IPS-20b (cell line): ENCODE measurements at regions not wholly inside any gene's neighbourhood (a gene's known extent, or its start where the extent isn't known, plus 50 kb on each side); places are given as distances from the start of the nearest gene placed in this dataset.

ENCODE experiments used
- H3K27ac ChIP-seq: one replicate; pipeline ENCODE4 v1.5.1; 2013; ENCODE audit warnings: low read length
- H3K27me3 ChIP-seq: 2 replicates; pipeline ENCODE4 v1.6.1; 2013; ENCODE audit warnings: mild to moderate bottlenecking, low read length, inconsistent platforms; ENCODE audit not compliant: insufficient read depth
- H3K36me3 ChIP-seq: 2 replicates; pipeline ENCODE4 v1.6.1; 2013; ENCODE audit warnings: low read depth, mild to moderate bottlenecking, inconsistent platforms, low read length, moderate library complexity; ENCODE audit not compliant: insufficient read depth
- H3K4me1 ChIP-seq: 2 replicates; pipeline ENCODE4 v1.6.1; 2013; ENCODE audit warnings: mild to moderate bottlenecking, control low read depth, inconsistent platforms, low read length, moderate library complexity; ENCODE audit not compliant: insufficient read depth
- H3K4me3 ChIP-seq: 2 replicates; pipeline ENCODE4 v1.5.1; 2013; ENCODE audit warnings: mild to moderate bottlenecking, low read length, inconsistent platforms
- H3K9ac ChIP-seq: 2 replicates; pipeline ENCODE4 v1.6.1; 2013; ENCODE audit warnings: low read depth, mild to moderate bottlenecking, inconsistent platforms, low read length, moderate library complexity
- H3K9me3 ChIP-seq: 2 replicates; pipeline ENCODE4 v1.6.1; 2013; ENCODE audit warnings: mild to moderate bottlenecking, low read depth, low read length, inconsistent platforms; ENCODE audit not compliant: insufficient read depth

DNA sequence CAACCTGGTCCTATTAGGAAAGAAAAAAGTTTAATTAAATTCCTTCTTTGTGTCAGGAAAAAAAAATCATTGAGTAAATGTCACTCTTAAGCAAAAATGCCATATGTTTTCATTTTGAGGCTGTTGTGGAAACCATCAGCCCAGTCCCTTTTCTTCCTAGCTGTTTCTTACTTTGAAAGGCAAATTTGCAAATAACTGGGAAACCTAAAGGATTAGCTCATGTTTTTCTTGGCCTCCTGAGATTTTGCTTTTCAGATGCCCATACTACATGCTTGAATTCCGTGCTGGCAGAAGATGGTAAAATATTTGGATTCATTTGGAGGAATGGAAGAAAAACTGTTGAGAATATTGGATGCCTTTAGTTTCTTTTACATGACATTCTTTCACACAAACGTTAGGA lies 182.1 kb upstream of the ADAMTS5 start:
- Histone ChIP-seq H3K9me3 (peaks cover 4% of the 10 kb centered on the region; the same call in 1 of the 2 replicates), H3K27me3 (no peaks in the 10 kb centered on the region), H3K4me3 (no peak overlapping the region), H3K36me3 (no peaks in the 10 kb centered on the region), H3K4me1 (no peaks in the 10 kb centered on the region), H3K27ac (no peak overlapping the region), H3K9ac (no peak overlapping the region)

DNA sequence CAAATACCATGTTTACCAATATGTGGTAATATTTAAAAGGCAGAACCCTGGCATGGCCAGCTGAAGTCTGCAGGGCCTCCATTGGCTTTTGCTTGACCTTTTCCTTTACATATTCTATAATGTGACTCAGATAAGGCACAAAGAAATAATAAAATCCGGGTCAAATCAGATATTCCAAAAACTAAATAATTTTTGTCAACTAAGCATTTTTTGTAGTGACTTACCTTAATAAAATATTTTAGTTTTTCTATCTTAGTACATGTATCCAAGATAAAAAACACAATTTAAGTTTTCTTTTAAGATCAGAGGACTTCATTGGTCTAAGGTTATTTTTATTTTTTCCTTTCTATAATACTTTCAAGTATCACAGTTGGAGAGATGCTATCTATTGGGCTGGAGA lies 179.4 kb upstream of the ADAMTS5 start:
- no peaks in the 10 kb centered on the region for H3K36me3 ChIP-seq
- H3K4me3 ChIP-seq = no peak overlapping the region
- no peak overlapping the region for H3K27ac ChIP-seq
- H3K9me3 ChIP-seq = peaks cover 4% of the 10 kb centered on the region; the same call in 1 of the 2 replicates
- no peak overlapping the region for H3K9ac ChIP-seq
- H3K4me1 ChIP-seq = no peaks in the 10 kb centered on the region
- H3K27me3 ChIP-seq = no peaks in the 10 kb centered on the region

DNA sequence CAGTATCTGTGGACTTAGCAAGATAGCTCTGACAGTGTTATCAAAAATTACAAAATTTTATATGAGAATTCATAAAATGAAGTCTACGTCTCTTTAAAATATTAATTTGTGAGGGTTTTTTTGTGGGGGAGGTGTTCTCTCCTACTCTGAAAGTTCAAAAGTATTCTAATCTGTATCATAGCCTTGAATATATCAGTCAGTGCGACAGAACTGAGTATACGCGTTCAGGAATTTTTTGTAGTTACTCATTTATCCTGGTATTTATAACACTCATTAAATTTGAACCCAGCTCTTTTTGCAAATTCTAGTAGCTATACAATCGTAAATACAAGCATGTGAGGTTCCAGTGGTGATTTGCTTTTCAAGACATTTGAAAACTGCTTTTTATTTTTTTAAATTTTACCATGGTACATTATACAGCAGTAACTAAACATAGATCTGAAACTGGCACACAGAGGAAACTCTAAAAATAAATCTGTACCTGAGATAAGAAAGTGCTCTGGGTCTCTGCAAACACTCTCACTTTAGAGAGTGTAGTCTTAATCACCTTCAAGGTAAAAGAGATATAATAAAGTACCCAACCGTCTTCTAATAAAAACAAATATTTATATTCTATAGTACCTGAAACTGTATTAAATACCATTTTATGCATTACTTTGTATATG lies 178.4 kb upstream of the ADAMTS5 start:
- H3K9me3 ChIP-seq = peaks cover 4% of the 10 kb centered on the region; the same call in 1 of the 2 replicates
- no peaks in the 10 kb centered on the region for H3K4me1 ChIP-seq
- no peak overlapping the region for H3K4me3 ChIP-seq
- no peaks in the 10 kb centered on the region for H3K36me3 ChIP-seq
- no peak overlapping the region for H3K9ac ChIP-seq
- no peaks in the 10 kb centered on the region for H3K27me3 ChIP-seq
- H3K27ac ChIP-seq = no peak overlapping the region

DNA sequence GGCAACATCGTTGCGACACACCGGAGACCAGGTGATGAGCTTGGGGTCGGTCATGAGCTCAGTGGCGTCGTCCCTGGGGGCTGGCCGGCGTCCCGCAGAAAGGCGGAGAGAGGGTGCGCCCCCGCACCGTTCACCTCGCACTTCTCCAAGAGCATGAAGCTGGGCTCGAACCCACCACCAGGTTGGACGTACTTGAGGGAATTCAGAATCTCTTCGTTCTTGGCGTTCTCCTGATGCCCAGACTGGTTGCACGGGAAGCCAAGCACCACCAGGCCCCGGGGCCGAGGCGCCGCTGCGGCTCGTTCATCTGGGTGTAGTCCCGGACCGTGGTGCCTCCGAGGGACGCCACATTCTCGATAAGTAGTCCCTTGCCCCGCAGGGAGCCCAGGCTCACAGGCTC lies 176.6 kb upstream of the ADAMTS5 start:
- H3K27ac ChIP-seq = no peak overlapping the region
- no peaks in the 10 kb centered on the region for H3K36me3 ChIP-seq
- H3K4me3 ChIP-seq = no peak overlapping the region
- no peaks in the 10 kb centered on the region for H3K9me3 ChIP-seq
- no peaks in the 10 kb centered on the region for H3K27me3 ChIP-seq
- H3K4me1 ChIP-seq = no peaks in the 10 kb centered on the region
- H3K9ac ChIP-seq = no peak overlapping the region

DNA sequence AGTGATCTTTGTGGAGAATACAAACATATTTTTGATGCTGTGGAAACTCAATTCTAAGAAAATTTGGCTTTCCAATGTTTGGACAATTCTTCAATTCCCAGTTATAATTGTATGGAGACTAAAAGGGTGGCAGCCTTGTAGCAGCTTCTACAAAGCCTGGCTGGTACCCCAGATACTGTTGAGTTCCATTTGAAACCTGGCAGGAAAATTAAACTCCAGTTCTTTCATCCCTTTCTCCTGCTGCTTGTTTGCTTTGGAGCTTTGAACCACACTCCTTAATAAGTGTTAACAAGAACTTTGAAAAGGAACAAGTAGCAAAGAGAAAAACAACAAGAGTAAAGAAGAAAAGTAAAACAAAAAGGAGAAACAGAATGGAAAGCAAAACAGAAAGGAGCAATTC lies 172.6 kb upstream of the ADAMTS5 start:
- Histone ChIP-seq H3K27ac (no peak overlapping the region), H3K36me3 (no peaks in the 10 kb centered on the region), H3K27me3 (no peaks in the 10 kb centered on the region), H3K4me3 (no peak overlapping the region), H3K4me1 (no peaks in the 10 kb centered on the region), H3K9me3 (no peaks in the 10 kb centered on the region), H3K9ac (no peak overlapping the region)

DNA sequence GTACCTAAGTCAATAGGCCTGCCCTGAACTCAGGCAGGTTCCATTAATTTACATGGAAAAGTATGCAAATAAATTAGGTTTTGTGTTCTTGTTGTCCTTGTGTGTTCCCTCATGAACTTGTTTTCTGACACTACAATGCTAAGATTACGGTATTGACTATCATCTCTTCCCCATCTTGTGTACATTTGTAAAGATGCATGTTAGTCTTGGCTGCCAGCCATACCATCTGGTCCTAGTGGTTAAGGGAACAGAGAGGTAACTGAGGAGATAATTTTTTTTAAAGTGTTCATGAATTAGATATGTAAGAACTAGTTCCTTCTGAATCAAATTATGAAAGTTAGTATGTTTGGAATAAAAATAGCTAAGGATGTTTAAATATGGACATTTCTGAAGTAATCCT lies 167.6 kb upstream of the ADAMTS5 start:
- H3K27me3 ChIP-seq = no peaks in the 10 kb centered on the region
- no peak overlapping the region for H3K9ac ChIP-seq
- no peaks in the 10 kb centered on the region for H3K9me3 ChIP-seq
- H3K4me3 ChIP-seq = no peak overlapping the region
- no peaks in the 10 kb centered on the region for H3K4me1 ChIP-seq
- H3K36me3 ChIP-seq = no peaks in the 10 kb centered on the region
- H3K27ac ChIP-seq = no peak overlapping the region

DNA sequence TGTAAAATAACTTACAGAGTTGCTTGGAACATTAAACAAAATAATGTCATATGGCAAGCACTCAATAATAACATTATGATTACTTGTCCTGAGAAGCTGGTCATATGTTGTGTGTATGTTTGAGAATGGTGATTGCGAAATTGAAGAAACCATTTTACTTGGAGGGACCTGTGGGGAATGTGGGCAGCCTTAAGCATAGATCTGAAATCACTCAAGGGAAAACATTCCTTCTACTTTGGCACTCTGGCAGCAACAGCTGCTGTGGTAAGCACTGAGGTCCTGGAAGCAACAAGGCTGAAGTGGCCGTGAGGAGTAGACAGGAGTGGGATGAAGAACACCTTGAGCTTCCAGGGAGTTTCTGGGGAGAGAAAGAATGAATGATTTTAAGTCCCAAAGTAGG lies 165.4 kb upstream of the ADAMTS5 start:
- no peak overlapping the region for H3K9ac ChIP-seq
- H3K4me3 ChIP-seq = no peak overlapping the region
- no peaks in the 10 kb centered on the region for H3K27me3 ChIP-seq
- H3K27ac ChIP-seq = no peak overlapping the region
- no peaks in the 10 kb centered on the region for H3K9me3 ChIP-seq
- no peaks in the 10 kb centered on the region for H3K4me1 ChIP-seq
- no peaks in the 10 kb centered on the region for H3K36me3 ChIP-seq

DNA sequence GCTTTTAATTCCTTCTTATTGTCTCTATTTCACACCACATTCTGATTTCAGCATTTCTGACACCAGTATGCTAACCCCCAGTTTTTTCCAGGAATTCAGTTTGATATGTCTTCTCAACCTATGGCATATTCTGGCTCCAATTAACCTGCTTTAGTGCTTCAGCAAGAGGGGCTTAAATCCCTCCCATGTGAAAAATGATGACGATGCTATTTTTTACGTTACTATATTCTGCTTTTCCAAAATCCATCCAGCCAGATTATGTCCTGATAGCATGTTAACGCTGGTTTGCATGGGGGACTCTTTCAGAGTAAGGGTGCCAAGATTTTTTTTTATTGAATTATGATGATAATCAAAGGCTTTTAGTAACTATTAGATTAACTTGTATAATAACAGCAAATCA lies 163.3 kb upstream of the ADAMTS5 start:
- H3K4me3 ChIP-seq = no peak overlapping the region
- H3K36me3 ChIP-seq = no peaks in the 10 kb centered on the region
- no peaks in the 10 kb centered on the region for H3K27me3 ChIP-seq
- no peaks in the 10 kb centered on the region for H3K9me3 ChIP-seq
- no peaks in the 10 kb centered on the region for H3K4me1 ChIP-seq
- H3K27ac ChIP-seq = no peak overlapping the region
- H3K9ac ChIP-seq = no peak overlapping the region

DNA sequence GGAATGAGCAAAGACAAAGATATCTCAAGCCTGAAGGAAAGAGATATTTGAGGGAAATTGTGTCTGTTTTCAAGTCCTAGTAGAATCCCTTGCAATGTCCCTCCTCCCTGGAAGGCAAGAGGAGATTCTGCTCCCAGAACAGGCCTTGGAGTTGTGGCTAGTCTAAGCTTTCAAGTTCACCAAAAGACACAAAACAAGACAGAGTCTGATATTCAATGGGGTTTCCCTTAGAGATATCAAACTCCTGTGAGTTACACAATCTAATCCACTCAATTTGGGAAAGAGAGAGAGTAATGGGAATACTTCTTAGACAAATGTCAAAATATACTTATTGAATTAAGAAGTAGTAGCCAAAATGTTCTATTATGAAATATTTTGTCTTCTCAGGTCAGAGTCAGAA lies 162.8 kb upstream of the ADAMTS5 start:
- Histone ChIP-seq H3K9ac (no peak overlapping the region), H3K4me1 (no peaks in the 10 kb centered on the region), H3K9me3 (no peaks in the 10 kb centered on the region), H3K27me3 (no peaks in the 10 kb centered on the region), H3K36me3 (no peaks in the 10 kb centered on the region), H3K27ac (no peak overlapping the region), H3K4me3 (no peak overlapping the region)

DNA sequence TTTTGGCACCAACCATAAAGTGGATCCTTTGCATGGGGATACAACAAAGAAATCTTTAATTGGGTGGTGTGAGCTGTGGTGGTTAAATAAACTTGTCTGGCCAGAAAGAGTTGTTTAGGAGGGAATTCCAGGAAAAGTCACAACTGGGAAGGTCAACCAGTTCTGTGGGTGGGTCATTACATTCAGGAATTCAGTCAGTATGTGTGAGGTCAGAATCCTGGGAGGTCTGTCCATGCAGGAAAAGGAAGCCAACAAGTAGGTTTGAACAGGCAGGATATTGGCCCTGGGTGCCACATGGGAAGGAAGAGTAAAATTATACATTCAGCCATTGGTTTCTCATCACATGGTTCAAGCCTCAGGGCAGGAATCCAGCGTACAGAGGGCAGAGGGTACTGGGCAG lies 162.3 kb upstream of the ADAMTS5 start:
- Histone ChIP-seq H3K27me3 (no peaks in the 10 kb centered on the region), H3K4me1 (no peaks in the 10 kb centered on the region), H3K9me3 (no peaks in the 10 kb centered on the region), H3K36me3 (no peaks in the 10 kb centered on the region), H3K4me3 (no peak overlapping the region), H3K9ac (no peak overlapping the region), H3K27ac (no peak overlapping the region)

DNA sequence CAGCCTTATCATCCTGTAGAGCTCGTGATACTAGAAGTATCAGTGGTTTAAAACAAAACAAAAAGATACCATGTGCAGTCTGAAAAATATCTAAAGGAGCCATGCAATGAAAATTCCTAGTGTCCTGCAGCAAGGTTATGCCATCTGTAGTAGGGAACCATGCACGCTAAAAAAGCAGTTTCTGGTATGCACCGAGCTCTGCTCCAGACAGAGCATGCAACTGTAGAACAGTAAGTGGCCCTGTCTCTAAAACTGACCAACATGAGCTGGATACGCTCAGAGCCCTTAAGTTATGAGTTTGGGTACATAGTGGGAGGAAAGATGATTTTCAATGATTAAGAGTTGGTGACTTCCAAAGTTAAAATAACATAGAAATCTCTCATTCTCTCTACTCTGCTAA lies 159.3 kb upstream of the ADAMTS5 start:
- Histone ChIP-seq H3K27ac (no peak overlapping the region), H3K4me1 (no peaks in the 10 kb centered on the region), H3K9ac (no peak overlapping the region), H3K9me3 (no peaks in the 10 kb centered on the region), H3K36me3 (no peaks in the 10 kb centered on the region), H3K4me3 (no peak overlapping the region), H3K27me3 (no peaks in the 10 kb centered on the region)

DNA sequence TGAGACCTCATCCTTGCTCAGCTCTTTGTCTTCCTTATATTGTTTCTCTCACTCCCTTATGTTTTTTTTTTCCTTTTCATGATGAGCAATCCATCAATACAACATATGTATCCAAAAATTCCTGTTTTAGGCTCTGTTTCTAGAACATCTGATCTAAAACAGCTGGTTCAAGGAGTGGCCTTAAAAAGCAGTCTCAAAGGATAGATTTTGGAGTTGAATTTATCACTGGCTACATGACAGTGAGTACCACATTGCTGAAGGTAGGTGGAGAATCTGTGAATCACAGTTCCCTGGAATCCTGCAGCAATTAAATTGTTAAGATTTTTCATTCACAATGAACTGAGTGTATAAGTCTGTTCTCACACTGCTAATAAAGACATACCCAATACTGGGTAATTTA lies 155.8 kb upstream of the ADAMTS5 start:
- H3K9me3 ChIP-seq = no peaks in the 10 kb centered on the region
- H3K4me1 ChIP-seq = no peaks in the 10 kb centered on the region
- H3K9ac ChIP-seq = no peak overlapping the region
- H3K36me3 ChIP-seq = no peaks in the 10 kb centered on the region
- H3K4me3 ChIP-seq = no peak overlapping the region
- no peak overlapping the region for H3K27ac ChIP-seq
- no peaks in the 10 kb centered on the region for H3K27me3 ChIP-seq
